Activated naive CD4-positive, alpha-beta T cell treated with anti-CD3 and anti-CD28 coated beads for 36 hours (primary cell): ENCODE measurements at regions not wholly inside any gene's neighbourhood (a gene's known extent, or its start where the extent isn't known, plus 50 kb on each side); places are given as distances from the start of the nearest gene placed in this dataset.

Experiments
- CTCF ChIA-PET: fragments of 350-600 bp; sonication (Branson Sonifier 250); formaldehyde crosslinking; loops from one replicate; lab custom pipeline; 2021; ENCODE audit warnings: antibody characterized with exemption; lab: Charles Lee
- DNase-seq: peaks from one replicate; pipeline ENCODE4 v3.0.0-alpha.2; 2020
- H3K27ac Mint-ChIP-seq: one replicate; pipeline ENCODE4 v1.8.0; 2021; ENCODE audit warnings: mild to moderate bottlenecking, mixed read lengths
- H3K27me3 Mint-ChIP-seq: one replicate; pipeline ENCODE4 v1.8.0; 2021; ENCODE audit warnings: low read depth, mixed read lengths
- H3K36me3 Mint-ChIP-seq: one replicate; pipeline ENCODE4 v1.8.0; 2021; ENCODE audit warnings: low read depth, mixed read lengths
- H3K4me1 Mint-ChIP-seq: one replicate; pipeline ENCODE4 v1.8.0; 2021; ENCODE audit warnings: low read depth, mixed read lengths
- H3K4me3 Mint-ChIP-seq: one replicate; pipeline ENCODE4 v1.8.0; 2021; ENCODE audit warnings: mild to moderate bottlenecking, moderate library complexity, mixed read lengths
- H3K9me3 Mint-ChIP-seq: one replicate; pipeline ENCODE4 v1.8.0; 2021; ENCODE audit warnings: mixed read lengths
- intact Hi-C: fragments of 100-400 bp; cut with micrococcal nuclease; formaldehyde crosslinking; loops from one replicate; pipeline ENCODE4 v1.15.1; 2023

DNA sequence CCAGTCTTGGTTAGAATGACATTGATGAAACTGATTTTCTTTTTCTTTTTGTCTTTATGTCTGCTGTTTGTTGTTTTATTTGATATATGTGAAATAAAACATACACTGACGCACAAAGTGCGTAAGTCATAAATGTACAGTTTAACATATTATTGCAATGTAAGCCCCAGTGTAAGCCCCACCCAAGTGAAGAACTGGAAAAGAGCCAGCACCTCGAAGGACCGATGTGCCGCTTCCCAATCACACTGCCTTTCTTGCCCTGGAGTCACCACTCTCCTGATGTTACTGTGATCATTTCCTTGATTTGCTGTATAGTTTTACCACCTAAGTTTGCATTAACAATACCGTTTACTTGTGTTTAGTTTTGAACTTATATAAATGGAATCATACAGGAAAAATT, 128.4 kb upstream of the LPP start:
- H3K4me1 Mint-ChIP-seq: no peaks in the 10 kb centered on the region
- H3K4me3 Mint-ChIP-seq: no peak overlapping the region
- CTCF ChIA-PET: no interaction called here
- intact Hi-C loops: no loop called here
- DNase-seq: no peak
- no peaks in the 10 kb centered on the region for H3K9me3 Mint-ChIP-seq
- no peaks in the 10 kb centered on the region for H3K27me3 Mint-ChIP-seq
- H3K27ac Mint-ChIP-seq: no peak overlapping the region
- H3K36me3 Mint-ChIP-seq: no peaks in the 10 kb centered on the region

DNA sequence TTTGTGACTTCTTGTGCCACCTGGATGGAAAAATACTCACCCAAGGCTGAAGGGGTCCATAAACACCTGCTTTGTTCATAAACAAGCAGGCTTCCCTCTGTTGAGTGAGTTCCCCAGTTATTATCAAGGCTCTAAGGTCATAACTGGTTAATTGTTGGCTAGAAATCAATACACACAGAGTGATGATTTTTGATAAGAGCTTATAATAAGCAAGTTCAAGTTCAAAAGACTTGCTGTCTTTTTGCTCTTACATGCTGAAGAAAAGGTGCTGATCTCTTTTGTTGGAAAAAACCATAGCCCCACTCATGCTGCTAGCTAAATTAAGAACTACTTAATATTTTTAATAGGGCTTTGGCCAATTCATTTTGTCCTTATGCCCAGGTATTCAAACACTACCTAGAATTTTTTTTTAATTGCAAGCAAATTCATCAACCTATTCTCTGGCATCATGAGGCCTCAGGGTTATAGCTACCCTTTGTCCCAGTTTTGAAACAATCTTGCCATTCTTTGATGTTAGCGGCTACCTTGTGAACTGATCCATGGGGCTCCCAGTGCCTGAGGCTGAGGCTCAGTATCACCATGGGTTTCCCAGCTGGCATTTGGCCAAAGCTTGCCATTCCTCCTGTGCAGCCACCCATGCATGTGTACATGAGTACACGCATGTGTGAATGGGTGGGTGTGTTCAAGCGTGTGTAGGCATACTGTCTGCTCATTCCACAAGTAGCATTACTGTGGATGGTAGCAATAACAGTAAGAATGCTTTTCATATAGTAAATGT, 127.6 kb upstream of the LPP start:
- CTCF ChIA-PET: no interaction called here
- Mint-ChIP-seq H3K36me3 (no peaks in the 10 kb centered on the region), H3K27me3 (no peaks in the 10 kb centered on the region), H3K9me3 (no peaks in the 10 kb centered on the region), H3K4me3 (no peak overlapping the region), H3K27ac (no peak overlapping the region), H3K4me1 (no peaks in the 10 kb centered on the region)
- no peak for DNase-seq
- intact Hi-C loops: no loop called here

DNA sequence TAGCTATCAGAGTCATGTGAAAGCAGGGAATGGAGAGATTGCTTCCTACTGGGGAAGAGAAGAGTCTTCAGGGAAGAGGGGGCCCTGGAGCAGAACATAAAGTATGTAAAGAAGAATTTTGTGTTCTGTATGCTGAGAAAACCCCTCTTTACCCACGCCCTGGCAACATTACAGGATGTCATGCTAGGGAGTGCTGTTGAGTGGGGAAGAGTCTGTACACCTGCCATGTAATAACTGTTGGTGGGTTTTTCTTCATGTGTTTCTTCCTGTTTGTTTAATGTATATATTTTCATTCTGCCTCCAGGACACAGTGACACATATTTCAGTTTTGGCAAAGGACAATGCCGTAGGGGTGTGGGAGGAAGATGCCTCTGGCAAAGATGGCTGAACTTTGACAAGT, 122.8 kb upstream of the LPP start:
- no peak for DNase-seq
- Mint-ChIP-seq H3K36me3 (no peaks in the 10 kb centered on the region), H3K9me3 (no peaks in the 10 kb centered on the region), H3K27ac (no peak overlapping the region), H3K27me3 (no peaks in the 10 kb centered on the region), H3K4me3 (no peak overlapping the region), H3K4me1 (peaks cover 5% of the 10 kb centered on the region)
- intact Hi-C loops: no loop called here
- CTCF ChIA-PET: interaction anchor here (0.6 to 0.7 kb wide), 2 partner anchors 134 to 713 kb away, joined by 3 read pairs; no protein-coding TSS in a partner anchor

DNA sequence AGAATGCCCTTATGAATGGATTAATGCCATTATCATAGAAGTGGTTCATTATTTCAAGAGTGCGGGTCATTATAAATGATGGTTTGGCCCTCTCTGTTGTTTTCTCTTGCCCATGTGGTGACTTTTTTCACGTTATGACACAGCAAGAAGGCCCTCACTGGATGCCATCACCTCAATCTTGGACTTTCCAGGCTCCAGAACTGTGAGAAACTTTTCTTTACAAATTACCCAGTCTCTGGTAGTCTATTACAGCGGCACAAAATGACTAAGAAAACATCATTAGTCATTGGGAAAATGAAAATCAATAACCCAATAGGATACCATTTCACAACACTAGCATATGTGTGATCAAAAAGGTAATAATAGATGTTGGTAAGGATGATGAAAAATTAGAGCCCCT, 119.0 kb upstream of the LPP start:
- no peak overlapping the region for H3K4me3 Mint-ChIP-seq
- no peak for DNase-seq
- intact Hi-C loops: no loop called here
- no peak overlapping the region for H3K27ac Mint-ChIP-seq
- CTCF ChIA-PET: no interaction called here
- H3K4me1 Mint-ChIP-seq: peaks cover 5% of the 10 kb centered on the region
- H3K9me3 Mint-ChIP-seq: no peaks in the 10 kb centered on the region
- no peaks in the 10 kb centered on the region for H3K27me3 Mint-ChIP-seq
- H3K36me3 Mint-ChIP-seq: no peaks in the 10 kb centered on the region

DNA sequence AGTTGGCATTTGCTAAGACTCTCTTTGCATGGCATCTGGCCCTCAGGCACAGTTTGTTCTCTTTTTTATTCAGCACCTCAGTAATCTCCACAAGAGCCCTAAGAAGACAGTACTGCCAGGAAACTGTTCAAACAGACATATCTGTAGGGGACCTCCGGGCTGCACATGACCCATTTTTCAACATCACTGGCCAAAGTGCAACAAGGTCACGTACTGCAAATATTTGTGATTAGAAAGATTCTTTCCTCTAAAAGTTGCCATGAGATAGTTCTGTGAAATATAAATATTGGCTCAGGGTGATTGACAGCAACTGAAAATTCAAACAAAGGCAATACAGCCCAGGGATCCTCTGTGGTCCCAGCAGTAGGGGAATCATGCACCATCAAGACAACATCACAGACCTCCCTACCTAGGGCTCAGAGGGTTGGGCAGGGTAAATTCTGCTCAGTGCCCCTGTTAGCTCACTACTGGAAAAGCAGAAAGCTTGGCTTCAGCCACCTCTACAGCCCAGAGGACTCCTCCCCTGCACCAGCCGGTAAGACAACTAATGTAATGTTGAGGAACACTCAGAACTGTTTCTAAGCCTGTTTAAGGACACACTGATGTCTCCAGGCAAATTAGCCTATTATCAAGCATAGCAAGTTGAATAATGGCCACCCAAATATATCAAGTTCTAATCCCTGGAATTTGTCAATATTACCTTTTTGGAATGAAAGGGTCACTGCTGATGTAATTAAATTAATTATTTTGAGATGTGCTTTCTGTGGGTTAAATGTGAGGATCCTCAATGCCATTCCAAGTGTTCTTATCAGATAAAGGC, 117.4 kb upstream of the LPP start:
- no peaks in the 10 kb centered on the region for H3K27me3 Mint-ChIP-seq
- H3K27ac Mint-ChIP-seq: no peak overlapping the region
- H3K4me3 Mint-ChIP-seq: no peak overlapping the region
- no peaks in the 10 kb centered on the region for H3K36me3 Mint-ChIP-seq
- CTCF ChIA-PET: no interaction called here
- peaks cover 5% of the 10 kb centered on the region for H3K4me1 Mint-ChIP-seq
- no peak for DNase-seq
- intact Hi-C loops: no loop called here
- no peaks in the 10 kb centered on the region for H3K9me3 Mint-ChIP-seq

DNA sequence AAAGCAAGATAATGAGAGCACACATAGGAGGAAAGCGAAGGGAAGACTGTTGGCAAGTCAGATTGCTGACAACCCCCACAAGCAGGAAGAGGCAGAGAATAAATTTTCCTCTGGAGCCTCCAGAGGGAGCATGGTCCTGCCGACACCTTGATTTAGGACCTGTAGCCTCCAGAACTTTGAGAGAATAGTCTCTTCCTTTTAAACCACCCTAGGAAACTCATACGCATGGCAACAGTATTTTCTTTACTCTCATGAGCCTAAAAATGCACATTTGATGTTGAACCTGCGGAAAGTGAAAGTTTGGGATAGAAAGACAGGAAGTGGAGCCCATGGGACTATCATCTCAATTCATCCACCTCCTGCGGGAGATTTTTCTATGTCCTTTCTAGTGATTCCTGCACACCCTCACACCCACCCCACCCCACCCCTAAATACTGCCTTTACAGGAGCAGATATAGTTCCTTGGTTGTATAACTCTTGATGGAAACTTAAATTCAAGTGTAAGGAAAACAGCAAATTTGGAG, 116.7 kb upstream of the LPP start:
- H3K27me3 Mint-ChIP-seq: no peaks in the 10 kb centered on the region
- CTCF ChIA-PET: no interaction called here
- intact Hi-C loops: no loop called here

DNA sequence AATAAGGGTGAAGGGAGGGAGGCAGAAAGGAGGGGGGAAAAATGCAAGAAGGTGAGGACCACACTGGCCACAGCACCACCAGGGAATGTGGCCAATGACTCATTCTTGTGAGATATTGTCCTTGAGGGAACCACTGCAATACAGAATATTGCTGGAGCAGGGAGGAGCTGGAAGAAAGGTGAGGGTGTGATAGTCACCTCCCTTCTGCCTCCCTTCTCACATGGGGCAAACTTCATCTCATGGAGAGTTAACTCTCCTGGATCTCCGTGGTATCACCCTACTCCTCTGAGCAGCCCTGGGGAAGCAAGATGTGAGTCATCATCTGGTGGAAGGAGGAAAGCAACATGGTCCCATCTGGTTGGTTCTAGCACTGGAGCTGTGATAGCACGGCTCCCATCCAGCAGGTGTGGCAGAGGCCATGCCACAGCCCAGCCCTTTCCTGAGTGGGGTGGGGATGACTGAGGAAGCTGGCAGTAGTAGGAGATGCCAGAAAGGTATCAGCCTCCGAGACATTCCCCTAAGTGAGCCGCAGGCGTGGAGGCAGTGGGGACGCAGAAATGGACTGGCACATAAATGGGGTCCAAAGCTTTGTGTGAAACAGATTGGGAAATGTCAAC, 115.9 kb upstream of the LPP start:
- Mint-ChIP-seq H3K4me3 (no peak overlapping the region), H3K4me1 (peaks cover 5% of the 10 kb centered on the region), H3K27ac (no peak overlapping the region), H3K9me3 (no peaks in the 10 kb centered on the region), H3K27me3 (no peaks in the 10 kb centered on the region), H3K36me3 (no peaks in the 10 kb centered on the region)
- CTCF ChIA-PET: no interaction called here
- DNase-seq: no peak
- intact Hi-C loops: no loop called here

More for the DNA sequence above, 116.7 kb upstream of the LPP start:
- Mint-ChIP-seq H3K4me3 (no peak overlapping the region), H3K9me3 (no peaks in the 10 kb centered on the region), H3K4me1 (peaks cover 5% of the 10 kb centered on the region), H3K27ac (no peak overlapping the region), H3K36me3 (no peaks in the 10 kb centered on the region)
- DNase-seq: no peak

DNA sequence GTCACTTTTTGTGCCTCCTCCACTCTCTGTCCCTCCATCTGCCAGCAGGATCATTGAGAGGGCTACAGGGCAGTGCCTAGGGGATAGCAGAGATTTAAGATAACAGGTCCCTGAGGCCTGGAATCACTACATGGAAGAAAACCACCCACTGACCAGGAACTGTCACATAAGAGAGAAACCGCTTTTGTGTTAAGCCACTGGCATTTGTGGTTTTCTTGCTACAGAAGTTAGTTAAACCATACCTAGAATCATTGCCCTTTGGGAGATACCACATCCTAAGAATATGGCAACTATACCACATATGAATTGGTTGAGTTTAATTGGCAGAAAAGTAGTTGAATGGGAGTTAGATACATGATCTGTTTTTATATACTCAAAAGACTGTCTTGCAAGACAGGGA, 112.8 kb upstream of the LPP start:
- no peak for DNase-seq
- Mint-ChIP-seq H3K4me3 (no peak overlapping the region), H3K27ac (no peak overlapping the region), H3K4me1 (no peaks in the 10 kb centered on the region), H3K9me3 (no peaks in the 10 kb centered on the region), H3K27me3 (no peaks in the 10 kb centered on the region), H3K36me3 (no peaks in the 10 kb centered on the region)
- CTCF ChIA-PET: no interaction called here
- intact Hi-C loops: no loop called here

DNA sequence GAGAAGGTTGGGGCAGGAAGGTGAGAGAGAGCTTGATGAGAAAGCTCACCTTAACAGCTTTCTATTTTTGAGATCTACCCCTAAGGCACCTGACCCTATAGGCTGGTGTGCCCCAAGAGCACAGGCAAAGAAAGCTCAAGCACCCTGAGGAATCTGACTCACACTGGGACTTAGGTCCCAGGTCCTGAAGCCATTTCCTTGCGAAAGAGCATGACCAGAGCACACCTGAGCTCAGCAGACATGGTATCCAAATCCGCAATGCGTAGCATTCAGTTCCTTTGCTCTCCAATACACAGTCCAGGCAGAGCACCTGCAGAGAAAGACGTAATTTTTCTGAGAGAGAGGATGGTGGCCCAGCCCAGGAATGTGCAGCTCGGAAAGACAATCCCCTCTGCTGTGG, 112.1 kb upstream of the LPP start:
- CTCF ChIA-PET: interaction anchor here (0.5 kb wide), 1 partner anchor 1010 kb away, joined by 3 read pairs; no protein-coding TSS in a partner anchor
- H3K27me3 Mint-ChIP-seq: no peaks in the 10 kb centered on the region
- H3K4me1 Mint-ChIP-seq: no peaks in the 10 kb centered on the region
- intact Hi-C loops: no loop called here
- no peak overlapping the region for H3K4me3 Mint-ChIP-seq
- no peak overlapping the region for H3K27ac Mint-ChIP-seq
- H3K9me3 Mint-ChIP-seq: no peaks in the 10 kb centered on the region
- H3K36me3 Mint-ChIP-seq: no peaks in the 10 kb centered on the region
- no peak for DNase-seq

DNA sequence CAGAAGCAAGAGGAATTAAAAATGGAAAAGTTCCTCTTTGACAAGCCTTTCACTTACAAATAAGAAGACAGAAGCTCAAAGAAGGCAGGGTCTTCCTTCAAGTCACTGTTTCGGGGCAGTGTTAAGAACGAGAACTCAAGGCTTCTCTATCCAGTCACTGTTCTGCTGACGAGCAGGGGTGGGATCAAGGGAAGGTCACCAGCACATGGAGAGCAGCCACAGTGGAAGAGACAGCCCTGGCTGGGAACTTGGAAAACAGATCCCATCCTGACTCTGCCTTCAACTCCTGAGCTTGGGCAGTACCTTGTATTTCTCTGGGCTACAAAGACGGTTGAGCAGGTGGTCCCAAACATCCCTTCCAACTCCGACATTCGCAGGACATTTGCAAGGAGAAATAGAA, 111.5 kb upstream of the LPP start:
- Mint-ChIP-seq H3K4me3 (no peak overlapping the region), H3K27me3 (no peaks in the 10 kb centered on the region), H3K27ac (no peak overlapping the region), H3K36me3 (no peaks in the 10 kb centered on the region), H3K9me3 (no peaks in the 10 kb centered on the region), H3K4me1 (no peaks in the 10 kb centered on the region)
- DNase-seq: no peak
- intact Hi-C loops: no loop called here
- CTCF ChIA-PET: interaction anchor here (0.6 kb wide), 1 partner anchor 792 kb away, joined by 3 read pairs; no protein-coding TSS in a partner anchor

DNA sequence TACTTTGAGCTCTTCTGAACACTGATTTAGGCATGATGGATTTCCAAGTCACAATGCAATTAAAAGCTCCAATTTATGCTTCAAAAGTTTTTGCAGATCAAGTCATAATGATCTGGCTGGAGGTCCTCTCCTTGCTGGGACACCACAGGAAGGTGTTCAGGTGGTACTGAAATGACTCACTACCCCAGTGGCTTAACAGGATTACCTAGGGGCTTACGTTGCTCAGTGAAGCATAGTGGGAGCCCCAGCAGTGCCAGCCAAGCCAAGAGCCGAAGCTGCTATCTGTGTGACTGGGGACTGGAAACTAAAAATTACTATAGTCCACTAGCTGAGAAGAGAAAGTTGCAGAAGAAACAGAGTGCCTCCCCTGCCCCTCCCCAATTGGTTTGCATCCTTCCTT, 110.1 kb upstream of the LPP start:
- CTCF ChIA-PET: interaction anchor here (0.8 kb wide), 1 partner anchor 295 kb away, joined by 3 read pairs; no protein-coding TSS in a partner anchor

DNA sequence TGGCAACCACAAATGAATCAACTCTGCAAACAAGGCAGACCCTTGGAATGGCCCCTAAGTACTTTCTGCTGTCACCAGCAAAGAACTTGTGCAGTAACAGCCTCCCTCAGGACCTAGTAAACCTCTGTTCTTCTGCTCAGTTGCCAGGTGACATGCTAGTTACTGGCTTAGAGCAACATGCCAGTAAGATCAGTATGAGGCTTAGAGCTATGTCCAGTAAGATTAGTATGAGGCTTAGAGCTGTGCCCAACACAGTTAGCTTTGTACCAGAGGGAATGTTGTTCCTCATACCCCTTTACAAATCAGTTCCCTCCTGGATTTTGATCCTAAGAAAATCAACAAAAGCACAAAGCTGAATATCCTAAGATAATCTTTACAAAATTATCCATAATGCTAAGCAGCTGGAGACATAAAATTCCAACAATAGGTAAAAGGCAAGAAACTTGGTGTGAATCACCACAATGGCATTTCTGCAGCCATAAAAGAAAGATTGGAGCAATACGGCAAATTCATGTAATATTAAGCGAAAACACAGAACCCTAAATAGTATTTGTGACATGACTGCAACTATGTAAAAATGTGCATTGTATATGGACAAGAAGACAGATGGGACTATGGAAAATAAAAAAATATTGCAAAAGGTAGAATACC, 107.3 kb upstream of the LPP start:
- H3K27ac Mint-ChIP-seq: no peak overlapping the region
- H3K9me3 Mint-ChIP-seq: no peaks in the 10 kb centered on the region
- peaks cover 16% of the 10 kb centered on the region for H3K4me1 Mint-ChIP-seq
- intact Hi-C loops: no loop called here
- H3K36me3 Mint-ChIP-seq: no peaks in the 10 kb centered on the region
- H3K4me3 Mint-ChIP-seq: no peak overlapping the region
- DNase-seq: no peak
- H3K27me3 Mint-ChIP-seq: peaks cover 3% of the 10 kb centered on the region
- CTCF ChIA-PET: interaction anchor here (0.9 to 1.4 kb wide), 2 partner anchors 13 to 306 kb away, joined by 3 to 4 read pairs; no protein-coding TSS in a partner anchor

More for the DNA sequence above, 110.1 kb upstream of the LPP start:
- H3K36me3 Mint-ChIP-seq: no peaks in the 10 kb centered on the region
- H3K4me3 Mint-ChIP-seq: no peak overlapping the region
- no peaks in the 10 kb centered on the region for H3K4me1 Mint-ChIP-seq
- intact Hi-C loops: no loop called here
- H3K9me3 Mint-ChIP-seq: no peaks in the 10 kb centered on the region
- no peak for DNase-seq
- H3K27ac Mint-ChIP-seq: no peak overlapping the region
- no peaks in the 10 kb centered on the region for H3K27me3 Mint-ChIP-seq
